AG08395 (cell line): ENCODE measurements at regions not wholly inside any gene's neighbourhood (a gene's known extent, or its start where the extent isn't known, plus 50 kb on each side); places are given as distances from the start of the nearest gene placed in this dataset.

ENCODE experiments used
- DNase-seq: peaks from one replicate; pipeline ENCODE4 v3.0.0; 2012; ENCODE audit warnings: mixed read lengths, low spot score

DNA sequence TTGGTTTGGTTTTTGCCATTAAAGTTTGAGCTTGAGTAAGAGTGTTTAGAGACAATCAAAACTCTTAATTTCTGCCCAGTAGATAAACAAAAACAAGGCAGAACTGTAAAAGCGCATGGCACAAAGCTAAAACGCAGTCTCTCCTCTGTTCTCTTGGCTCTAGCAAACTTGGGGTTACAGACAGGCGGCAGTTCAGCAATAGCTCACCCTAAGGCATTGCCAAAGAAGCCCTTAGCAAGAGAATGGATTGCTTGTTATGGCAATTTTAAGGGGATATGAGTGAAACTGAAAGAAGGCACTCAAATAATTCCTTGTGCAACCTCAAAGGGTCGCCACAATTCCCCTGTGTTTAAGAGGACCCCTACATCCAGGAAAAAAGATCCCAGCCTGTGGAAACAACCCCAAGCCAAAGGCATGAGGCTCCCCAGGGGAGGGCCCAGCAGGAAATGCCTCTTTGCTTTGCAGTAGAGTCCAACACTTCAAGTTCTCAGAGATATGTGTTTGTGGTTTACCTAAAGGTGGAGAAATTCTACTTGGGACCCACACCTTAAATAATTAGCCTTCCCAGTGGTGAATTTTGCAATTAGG is 317.0 kb upstream of the MPDZ start:
- no peak for DNase-seq

DNA sequence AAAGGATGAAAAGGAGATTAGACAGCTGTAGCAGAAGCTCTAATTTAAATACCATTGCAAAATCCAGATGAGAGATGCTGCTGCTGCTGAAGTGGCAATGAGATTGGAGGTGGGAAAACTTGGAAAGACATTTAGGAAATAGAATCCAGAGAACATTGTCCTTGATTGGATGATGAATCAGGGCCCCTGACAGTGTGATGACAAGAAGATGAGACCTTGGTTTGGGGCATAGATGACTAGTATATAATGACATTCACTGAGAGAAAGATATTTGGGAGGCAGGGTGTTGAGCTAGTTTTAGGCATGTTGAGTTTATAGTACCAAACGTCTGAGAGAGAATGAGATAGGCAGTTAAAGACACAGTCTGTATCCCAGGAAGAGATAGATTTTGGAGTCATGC is 311.5 kb upstream of the MPDZ start:
- no peak for DNase-seq

DNA sequence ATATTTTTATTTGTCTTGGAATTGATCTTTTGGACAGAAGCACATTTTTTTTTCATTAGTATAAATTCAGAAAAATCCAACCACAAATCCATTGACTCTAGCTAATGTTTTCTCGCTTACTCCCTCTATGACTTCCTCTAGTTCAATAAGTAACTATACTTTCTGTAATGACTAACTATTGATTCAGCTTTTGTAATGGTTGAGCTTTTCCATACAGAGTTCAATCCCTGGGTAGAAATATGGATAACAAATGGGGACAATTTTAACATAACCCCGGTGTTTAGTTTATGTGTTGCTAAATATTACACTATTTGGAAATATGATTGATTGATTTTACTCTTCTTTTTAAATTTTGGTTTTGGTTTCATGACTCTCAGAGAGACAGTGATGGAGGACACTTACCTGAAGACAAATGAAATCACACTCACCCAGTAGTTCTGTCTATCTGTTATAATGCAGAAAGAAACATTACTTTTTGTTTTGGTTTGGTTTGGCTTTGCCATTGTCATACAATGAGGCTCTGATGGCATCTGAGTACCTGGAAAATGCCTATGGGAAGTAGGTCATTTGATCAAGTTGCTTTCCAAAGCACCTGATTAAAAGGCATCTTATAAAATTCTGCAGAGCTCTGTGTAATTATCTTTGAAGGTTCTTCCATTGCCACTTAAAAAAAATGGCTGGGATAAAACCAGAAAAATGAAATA is 309.7 kb upstream of the MPDZ start:
- DNase-seq, result no peak

DNA sequence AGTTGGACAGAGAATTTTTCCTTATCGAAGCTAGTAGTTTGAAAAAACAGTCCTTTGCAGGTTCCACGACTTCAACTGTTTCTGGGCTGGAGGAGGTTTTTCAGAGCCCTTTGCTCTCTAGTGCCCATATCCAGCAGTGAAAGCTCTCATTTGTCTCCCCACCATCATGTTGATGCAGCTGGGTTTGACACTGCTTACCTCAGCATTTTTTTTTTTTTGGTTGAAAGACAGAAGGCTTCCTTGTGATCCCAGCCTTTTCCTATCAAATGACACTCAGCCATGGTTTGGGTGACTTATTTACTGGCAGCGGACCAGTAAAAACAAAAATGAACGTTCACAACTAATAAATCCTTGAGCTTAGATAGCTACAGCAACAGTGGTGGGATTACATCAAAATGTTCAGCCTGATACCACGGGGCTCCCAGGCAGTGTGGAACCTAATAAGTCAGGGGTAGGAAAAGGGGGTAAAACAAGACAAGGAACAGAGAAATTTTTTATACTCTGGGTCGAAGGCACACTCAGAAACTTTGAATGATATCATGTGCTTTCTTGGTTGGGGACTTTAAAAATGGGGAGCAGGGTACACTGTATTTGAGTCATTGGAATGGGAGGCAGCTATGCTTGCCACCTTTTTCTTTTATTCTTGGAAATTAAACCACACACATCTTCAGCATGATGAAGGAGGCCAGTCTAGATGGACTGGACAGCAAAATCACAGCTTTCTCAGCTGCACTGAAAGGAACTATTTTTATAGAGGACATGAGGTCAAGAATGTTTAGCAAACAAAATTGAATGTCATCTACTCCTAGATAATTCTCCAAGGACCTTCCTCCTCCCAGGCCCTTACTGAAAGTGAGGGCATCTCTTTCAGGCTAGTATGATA is 308.9 kb upstream of the MPDZ start:
- DNase-seq, result no peak

DNA sequence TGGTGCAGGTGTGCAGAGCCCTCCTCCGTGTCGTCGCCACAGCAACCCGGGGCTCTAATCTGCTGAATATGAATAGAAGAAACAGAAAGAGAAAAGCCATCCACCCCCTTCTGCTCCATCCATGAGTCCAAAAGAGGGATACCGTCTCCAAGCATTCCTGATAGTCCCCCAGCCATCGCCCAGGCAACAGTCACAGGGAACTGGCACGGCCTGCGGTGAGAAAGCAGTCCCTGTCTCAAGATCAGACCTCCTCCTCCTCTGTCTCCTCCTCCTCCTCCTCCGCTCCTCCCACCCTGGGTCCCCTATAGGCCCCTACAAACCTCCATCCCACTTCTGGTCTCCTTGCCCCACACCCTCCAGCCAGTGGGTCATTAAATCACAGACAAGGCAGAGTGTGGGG is 308.1 kb upstream of the MPDZ start:
- no peak for DNase-seq

DNA sequence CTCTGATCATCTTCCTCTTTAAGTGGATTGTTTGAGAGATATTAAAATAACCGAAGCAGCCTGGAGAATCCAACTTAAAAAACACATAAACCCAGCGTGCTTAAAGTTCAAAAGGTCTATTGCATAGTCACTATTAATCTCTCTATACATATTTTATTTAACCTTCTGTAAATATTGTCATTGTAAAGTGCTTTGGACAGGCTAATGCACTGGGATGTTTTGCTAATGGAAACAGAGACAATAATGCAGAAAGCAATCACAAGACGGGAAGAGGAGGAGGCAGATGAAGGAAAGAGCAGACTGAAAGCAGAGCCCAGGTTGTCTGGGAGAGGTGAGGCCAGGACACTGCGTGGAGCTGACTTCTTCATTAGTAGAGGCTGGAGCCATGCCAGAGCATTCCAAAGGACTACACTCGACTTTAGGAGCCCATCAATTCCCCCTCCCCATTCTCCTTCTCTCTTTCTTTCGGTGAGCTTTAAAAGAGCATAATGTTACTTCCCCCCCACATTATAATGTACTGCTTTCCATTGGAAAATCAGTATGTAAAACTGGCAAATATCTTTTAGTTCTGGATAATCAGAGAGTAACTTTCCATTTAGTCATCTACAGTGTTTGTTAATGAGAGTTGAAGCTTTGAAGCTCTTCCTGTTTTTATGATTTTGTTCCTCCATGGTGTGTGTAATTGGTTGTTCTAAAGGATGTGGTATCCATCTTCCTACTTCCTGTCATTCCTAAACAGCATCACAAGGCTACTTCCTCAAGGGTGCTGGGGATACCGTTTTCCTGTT is 307.3 kb upstream of the MPDZ start:
- no peak for DNase-seq

DNA sequence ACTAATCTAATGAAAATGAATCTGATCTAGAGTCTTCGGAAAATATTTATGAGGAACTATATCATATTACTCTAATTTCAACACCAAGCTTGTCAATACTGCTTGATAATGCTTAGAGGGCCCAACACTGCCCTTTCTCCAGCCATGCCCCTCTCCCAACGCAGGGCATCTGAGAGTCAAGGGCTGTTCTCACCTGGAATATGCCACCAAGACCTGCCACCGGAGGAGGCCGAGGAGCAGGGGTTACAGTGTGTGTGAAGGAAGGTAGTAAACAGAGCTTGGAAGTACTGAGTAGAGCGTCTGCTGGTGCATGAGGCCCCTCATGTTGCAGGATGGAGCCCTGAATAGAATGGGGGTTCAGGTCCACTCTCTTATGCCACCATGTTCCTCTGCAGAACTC is 301.3 kb upstream of the MPDZ start:
- no peak for DNase-seq

DNA sequence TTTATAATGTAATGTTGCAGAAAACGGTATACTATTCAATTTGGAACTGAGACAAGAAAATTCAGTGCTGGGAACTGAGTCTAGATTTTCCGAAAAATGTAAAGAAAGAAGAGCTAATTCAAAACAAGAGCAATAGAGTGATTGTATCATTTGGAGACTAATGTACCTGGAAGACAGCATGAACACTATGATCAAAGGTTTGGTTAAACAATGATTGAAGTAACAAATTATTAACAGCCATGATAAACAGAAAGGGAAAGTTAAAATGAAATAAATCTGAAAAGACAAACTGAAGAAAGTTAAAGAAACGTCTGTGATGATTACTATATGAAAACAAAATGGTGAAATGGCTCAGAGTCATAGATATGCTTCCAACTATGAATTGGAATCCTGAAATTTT is 300.6 kb upstream of the MPDZ start:
- no peak for DNase-seq

DNA sequence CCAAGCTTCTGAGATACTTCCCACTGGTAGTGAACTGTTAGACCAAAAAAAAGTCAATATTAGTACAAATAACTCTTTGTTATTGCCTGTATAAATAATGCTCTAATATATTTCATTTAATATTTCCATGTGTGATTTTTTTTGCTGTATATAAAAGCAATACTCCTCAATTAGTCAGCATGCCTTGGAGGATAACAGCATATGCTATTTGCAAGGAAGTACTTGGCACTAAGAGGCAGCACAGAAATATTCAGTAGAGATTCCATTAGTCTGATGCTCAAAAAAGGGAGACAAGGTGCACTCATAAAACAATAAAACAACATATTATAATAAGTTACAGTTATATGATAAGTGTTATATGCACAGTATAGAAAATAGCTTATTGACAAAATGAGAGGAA is 296.6 kb upstream of the MPDZ start:
- no peak for DNase-seq

DNA sequence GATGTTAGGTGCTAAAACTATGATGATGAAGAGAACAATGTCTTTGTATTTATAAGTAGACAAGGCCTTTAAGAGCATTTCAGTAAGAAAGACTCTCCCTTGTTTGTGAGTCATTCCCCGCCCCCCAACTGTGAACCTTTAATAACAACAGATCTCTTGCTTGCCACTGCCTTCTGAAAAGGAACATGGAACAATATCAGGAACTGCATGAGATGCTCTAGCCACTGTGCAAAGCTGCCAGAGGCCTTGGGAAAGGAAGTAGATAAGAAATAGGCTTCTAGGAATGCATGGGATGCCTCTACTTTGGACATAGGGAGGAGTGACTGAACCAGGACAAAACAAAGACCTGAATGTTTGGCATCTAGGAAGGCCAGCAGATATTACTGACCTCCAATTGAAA is 296.1 kb upstream of the MPDZ start:
- DNase-seq, result no peak

DNA sequence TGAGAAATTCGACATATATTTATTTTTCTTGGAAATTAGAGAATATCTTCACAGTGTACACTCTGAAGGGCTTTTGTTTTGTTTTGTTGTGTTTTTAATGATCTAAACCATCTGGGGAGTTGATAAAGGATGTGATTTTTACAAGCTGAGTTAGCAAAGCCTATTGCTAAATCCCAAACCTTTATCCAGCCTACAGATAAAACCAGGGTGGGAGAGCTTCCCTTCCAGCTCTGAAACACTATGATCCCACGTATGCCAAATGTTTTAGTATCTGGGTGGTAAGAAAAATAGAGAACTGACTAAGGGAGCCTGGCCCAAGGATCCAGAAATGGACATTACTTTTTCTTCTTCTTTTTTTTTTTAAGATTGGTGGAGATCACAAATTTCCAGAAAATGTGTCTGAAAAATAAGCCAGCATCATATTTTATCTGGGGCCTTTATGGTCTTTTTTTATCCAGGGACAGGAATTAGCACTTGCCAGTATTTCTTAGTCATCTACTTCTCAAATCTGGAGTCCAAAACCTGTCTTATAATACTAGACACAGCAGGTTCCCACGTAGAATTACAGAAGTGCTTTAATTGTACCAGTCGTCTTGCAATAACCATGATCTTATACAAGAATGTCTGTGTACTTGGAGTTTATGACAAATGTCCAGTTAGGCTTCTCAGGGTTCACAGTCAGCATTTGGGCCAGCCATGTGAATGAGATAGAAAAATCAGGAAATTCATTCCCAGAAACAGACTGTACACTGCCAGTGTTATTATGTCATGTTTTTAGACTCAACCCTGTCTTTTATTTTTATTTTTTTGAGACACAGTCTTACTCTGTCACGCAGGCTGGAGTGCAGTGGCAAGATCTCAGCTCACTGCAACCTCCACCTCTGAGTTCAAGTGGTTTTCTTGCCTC is 290.8 kb upstream of the MPDZ start:
- no peak for DNase-seq

DNA sequence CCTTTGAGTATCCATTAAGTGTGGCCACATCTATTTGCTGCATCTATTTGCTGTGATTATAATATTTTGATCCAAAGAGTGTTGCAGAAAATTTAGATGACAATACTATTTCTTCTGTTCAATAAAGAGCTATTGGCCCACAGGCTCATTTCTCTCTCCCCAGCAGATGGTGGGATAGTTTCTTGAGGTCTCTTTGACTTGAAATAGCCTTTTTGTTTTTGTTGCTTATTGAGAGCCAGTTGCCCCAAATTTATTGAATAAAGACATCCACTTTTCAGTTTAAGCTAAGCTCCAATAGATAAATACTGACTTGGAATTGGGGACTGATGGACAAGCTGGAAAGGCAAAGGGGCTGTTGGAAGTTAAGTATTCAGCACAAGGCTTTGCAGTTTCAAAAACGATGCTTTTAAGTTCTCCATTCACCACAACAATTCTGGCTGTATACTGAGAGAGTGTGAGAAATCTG is 290.1 kb upstream of the MPDZ start:
- no peak for DNase-seq

DNA sequence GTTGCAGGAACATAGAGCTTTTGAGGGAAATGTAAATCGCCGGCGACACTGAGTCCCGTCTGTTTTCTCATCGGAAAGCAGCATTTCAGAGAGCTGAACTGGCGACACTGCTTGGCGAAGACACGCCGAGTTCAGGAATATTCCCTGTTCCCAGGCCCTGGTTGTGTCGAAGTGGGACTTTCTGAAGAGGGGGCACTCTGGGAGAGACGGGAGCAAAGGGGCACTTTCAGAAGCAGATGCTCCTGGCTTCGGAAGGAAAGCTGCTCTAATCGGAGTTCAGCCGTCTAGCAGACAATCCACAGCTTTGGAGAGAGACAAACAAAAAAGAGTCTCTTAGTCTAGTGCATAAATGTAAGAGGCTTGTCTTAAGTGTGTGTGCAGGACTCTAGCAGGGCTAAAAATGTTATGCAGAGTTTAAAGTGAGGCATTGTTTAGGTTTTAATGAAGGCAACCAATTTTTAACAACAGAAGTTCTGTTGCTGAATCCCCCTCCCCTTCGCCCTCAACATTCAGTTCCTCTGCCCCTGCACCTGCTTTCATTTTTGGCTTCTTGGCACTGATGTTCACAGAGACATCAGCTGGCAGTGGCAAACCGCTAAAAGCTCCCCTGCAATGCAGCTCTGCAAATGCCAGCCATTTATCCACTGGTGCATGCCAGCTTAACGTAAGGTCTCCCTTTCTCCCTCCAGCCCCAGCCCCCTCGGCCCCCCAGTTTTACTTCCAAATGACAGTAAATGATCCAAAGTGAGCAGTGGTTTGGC is 289.5 kb upstream of the MPDZ start:
- no peak for DNase-seq

DNA sequence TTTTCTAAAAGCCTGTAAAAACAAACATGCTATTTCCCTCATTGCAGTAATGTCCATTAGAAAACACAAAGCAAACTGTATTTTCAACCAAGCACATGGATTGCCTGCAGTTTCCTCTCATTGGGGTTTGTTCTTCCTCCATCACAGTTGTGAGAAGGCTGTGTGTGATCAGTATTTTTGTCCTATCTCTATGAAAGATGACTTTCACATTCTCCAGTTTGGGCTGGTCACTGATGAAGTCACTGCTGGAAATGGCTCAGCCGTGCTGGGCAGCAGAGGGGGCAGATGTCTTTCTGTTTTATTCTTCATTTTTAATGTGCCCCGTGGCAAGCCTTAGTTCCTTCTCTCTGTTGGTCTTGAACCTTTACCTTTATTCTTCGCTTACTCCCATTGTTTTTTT is 288.9 kb upstream of the MPDZ start:
- DNase-seq, result peak; percentile 33

DNA sequence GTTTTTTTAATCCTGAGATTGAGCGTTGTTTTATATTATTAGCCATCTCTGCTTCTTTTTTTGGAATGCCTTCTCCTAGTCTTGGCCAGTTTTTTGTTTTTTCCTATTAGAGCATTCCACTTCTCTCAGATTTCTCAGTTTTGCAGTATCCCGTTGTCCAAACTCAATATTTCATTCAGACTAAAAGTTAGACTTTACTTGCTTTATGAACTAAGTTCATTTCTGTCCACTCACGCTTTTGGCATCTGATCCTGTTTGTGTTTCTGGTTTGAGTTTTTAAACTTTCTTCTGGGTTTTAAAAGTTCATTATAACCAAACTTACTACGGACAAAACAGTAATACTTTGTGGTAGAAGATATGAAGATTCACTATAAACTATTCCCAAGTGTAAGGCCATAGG is 288.3 kb upstream of the MPDZ start:
- DNase-seq, result no peak

DNA sequence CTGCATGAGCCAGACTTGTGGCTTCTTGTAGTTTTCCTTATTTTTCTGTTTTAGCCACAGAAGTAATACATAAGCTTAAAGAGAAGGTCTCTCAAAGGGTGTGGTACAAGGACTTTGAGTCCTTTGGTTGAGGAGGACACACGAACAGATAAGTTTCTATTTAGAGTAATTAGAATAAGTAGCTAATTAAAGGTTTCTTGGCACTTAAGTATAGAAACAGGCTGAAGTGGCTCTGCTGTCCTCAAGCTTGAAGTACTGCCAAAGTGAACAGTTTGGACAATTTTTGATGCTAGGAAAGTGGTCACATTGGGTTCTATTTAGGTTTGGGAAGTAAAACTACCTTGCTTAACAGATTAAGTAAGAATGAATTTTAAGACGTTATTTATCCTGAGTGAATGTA is 278.3 kb upstream of the MPDZ start:
- no peak for DNase-seq

DNA sequence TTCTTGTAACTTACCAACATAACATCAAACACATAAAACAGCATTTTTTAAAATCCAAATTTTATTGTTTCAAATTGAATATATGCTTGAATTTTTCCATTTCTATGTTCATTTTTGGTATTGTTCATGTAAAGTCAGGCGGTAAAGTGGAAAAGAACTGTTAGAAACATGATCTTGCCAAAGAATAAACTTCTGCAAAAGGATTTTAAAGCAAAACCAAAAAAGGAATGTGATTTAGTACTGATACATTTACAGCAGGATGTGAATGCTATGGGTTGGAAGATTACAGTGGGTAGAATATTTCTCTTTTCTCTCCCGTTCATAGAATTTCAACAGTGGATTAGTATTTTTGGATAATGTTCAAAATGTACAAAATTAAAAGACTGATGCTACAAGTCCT is 277.2 kb upstream of the MPDZ start:
- DNase-seq, result no peak

DNA sequence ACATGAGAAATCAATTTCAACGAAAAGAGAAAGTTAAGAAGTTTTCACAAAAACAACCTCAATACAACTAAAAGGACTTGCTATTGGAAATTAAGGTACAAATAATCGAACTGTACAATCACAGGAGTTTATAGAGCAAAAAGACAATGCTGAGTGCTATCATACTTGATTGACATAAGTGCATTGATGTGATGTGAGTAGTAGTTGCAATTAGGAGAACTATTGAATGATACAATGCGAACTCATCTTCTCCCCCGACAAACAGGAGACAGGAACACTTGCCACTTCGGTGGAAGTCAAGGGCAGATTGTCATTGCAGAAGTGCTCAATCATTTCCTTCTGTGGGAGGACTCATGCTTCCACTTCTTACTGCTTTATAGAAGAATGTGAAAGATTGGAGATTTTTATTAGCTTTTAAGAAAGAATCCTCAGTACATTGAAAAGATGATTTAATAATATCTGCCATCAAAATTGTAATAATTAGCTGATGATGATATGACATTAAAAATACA is 276.6 kb upstream of the MPDZ start:
- DNase-seq, result no peak

DNA sequence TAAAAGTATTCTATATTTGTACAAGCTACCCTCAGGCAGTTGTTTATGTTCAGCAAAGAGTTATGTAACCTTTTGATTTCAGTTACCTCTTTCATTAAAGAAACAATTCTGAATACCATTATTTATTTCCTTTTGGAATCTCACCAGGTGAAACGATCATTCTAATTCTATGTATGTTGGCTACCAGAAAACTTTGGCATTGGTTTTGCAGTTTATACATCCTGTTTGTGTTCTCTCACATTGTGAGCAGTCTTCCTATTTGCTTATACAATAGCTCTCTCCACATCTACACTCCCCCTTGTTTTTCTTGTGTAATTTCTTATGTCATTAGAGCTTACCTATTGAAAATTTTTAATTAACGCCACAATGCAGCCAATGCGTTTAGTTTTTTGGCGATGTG is 276.0 kb upstream of the MPDZ start:
- no peak for DNase-seq

DNA sequence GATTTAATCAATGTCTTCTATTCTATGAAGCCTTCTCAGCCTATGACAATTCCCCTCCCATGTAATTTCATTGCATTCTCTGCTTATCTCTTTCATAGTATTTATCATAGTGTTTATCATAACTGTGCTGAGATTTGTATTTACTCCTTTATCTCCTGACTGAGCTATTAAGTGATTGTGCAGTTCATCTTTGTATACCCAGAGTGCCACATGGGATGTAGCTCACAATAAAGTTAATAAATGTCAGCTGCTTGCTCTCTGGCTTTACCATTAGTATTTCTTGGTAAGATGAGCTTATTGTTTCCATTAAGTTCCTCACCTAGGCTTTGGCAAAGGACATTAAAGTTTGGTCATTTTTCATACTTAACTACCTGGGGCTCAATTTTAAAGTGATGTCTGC is 275.1 kb upstream of the MPDZ start:
- DNase-seq, result no peak
